Fibroblast of lung (primary cell): ENCODE measurements at regions not wholly inside any gene's neighbourhood (a gene's known extent, or its start where the extent isn't known, plus 50 kb on each side); places are given as distances from the start of the nearest gene placed in this dataset.

Source experiments
- CTCF ChIP-seq, 2 donors: IDR thresholded peaks in 1 of 2; conservative IDR thresholded peaks in 1 of 2; 1 replicate in 1 of 2; 2 replicates in 1 of 2; pipeline ENCODE4 v1.5.1; 2011 to 2012; ENCODE audit warnings: low read length in 2 of 2, control low read depth in 1 of 2, inconsistent platforms in 1 of 2, low read depth in 1 of 2, mild to moderate bottlenecking in 1 of 2
- EZH2 ChIP-seq: IDR thresholded peaks from 2 replicates; pipeline ENCODE4 v1.5.1; 2012; ENCODE audit warnings: low read length, control low read depth, mild to moderate bottlenecking; ENCODE audit errors: missing control alignments

GRCh38 chr7:10463701-10464100, 510.0 kb upstream of the PHF14 start:
- TF ChIP-seq CTCF (conservative IDR thresholded peaks at IDR 0.05 in 1 of 2, IDR thresholded peaks at IDR 0.05 in 1 of 2; ENCODE audit: low read depth in 1 of 2, low read length in 2 of 2) (no peak), EZH2 (no peak)
